ENCODE measurements at regions not wholly inside any gene's neighbourhood (a gene's known extent, or its start where the extent isn't known, plus 50 kb on each side); places are given as distances from the start of the nearest gene placed in this dataset.

- Histone ChIP-seq H3K4me2 (no peak overlapping the region), H3K27me3 (no peaks in the 10 kb centered on the region), H3K27ac (no peak overlapping the region), H3K36me3 (no peaks in the 10 kb centered on the region), H3K4me3 (no peak overlapping the region), H3F3A (ENCODE audit: low read depth) (no peaks in the 10 kb centered on the region), H4K20me1 (ENCODE audit: low read depth) (no peaks in the 10 kb centered on the region), H3K9ac (no peak overlapping the region), H3K9me3 (ENCODE audit: low read depth) (no peaks in the 10 kb centered on the region), H3K79me2 (ENCODE audit: low read depth) (no peaks in the 10 kb centered on the region), H3K4me1 (no peaks in the 10 kb centered on the region), H2AFZ (replicated peaks) (no peak overlapping the region)
- Mint-ChIP-seq H3K4me1 (no peaks in the 10 kb centered on the region), H3K27ac (no peak overlapping the region), H3K4me3 (no peak overlapping the region), H3K9me3 (no peaks in the 10 kb centered on the region), H3K36me3 (no peaks in the 10 kb centered on the region), H3K27me3 (ENCODE audit: insufficient read depth, low read depth) (peaks cover under 1% of the 10 kb centered on the region)
- no peak for DNase-seq (ENCODE audit: low spot score)
- no peak for TF ChIP-seq EZH2phosphoT487 (IDR thresholded peaks at IDR 0.05)
- TF ChIP-seq EZH2 (IDR thresholded peaks at IDR 0.05) = no peak
These were observed 398.0 kb downstream of the CPS1 start for GRCh38 chr2:210954386-210954907.

GRCh38 chr2:210955591-210955990, 399.2 kb downstream of the CPS1 start:
- no peak for DNase-seq (ENCODE audit: low spot score)
- no peaks in the 10 kb centered on the region for H3F3A ChIP-seq (ENCODE audit: low read depth)
- no peaks in the 10 kb centered on the region for H4K20me1 ChIP-seq (ENCODE audit: low read depth)
- Mint-ChIP-seq H3K4me1 (no peaks in the 10 kb centered on the region), H3K27me3 (ENCODE audit: insufficient read depth, low read depth) (no peaks in the 10 kb centered on the region), H3K36me3 (no peaks in the 10 kb centered on the region), H3K4me3 (no peak overlapping the region), H3K9me3 (no peaks in the 10 kb centered on the region), H3K27ac (no peak overlapping the region)
- H3K9me3 ChIP-seq (ENCODE audit: low read depth) = no peaks in the 10 kb centered on the region
- no peaks in the 10 kb centered on the region for H3K4me1 ChIP-seq
- H3K79me2 ChIP-seq (ENCODE audit: low read depth) = no peaks in the 10 kb centered on the region
- H3K4me2 ChIP-seq = no peak overlapping the region
- H3K36me3 ChIP-seq = no peaks in the 10 kb centered on the region
- H3K27me3 ChIP-seq = no peaks in the 10 kb centered on the region
- no peak overlapping the region for H3K9ac ChIP-seq
- H2AFZ ChIP-seq (replicated peaks) = no peak overlapping the region
- TF ChIP-seq EZH2 (IDR thresholded peaks at IDR 0.05) (no peak), EZH2phosphoT487 (IDR thresholded peaks at IDR 0.05) (no peak), CTCF (IDR thresholded peaks at IDR 0.05) (no peak)
- no peak overlapping the region for H3K27ac ChIP-seq
- H3K4me3 ChIP-seq = no peak overlapping the region

- Mint-ChIP-seq H3K27ac (no peak overlapping the region), H3K4me1 (no peaks in the 10 kb centered on the region), H3K36me3 (no peaks in the 10 kb centered on the region), H3K27me3 (ENCODE audit: insufficient read depth, low read depth) (no peaks in the 10 kb centered on the region), H3K4me3 (no peak overlapping the region), H3K9me3 (no peaks in the 10 kb centered on the region)
- Histone ChIP-seq H3K36me3 (no peaks in the 10 kb centered on the region), H3K4me2 (no peak overlapping the region), H3K27ac (no peak overlapping the region), H3F3A (ENCODE audit: low read depth) (no peaks in the 10 kb centered on the region), H3K9ac (no peak overlapping the region), H3K79me2 (ENCODE audit: low read depth) (no peaks in the 10 kb centered on the region), H3K4me1 (no peaks in the 10 kb centered on the region), H3K4me3 (no peak overlapping the region), H2AFZ (replicated peaks) (no peak overlapping the region), H3K27me3 (no peaks in the 10 kb centered on the region), H4K20me1 (ENCODE audit: low read depth) (no peaks in the 10 kb centered on the region), H3K9me3 (ENCODE audit: low read depth) (no peaks in the 10 kb centered on the region)
- DNase-seq (ENCODE audit: low spot score) = no peak
- TF ChIP-seq EZH2 (IDR thresholded peaks at IDR 0.05) (no peak), CTCF (IDR thresholded peaks at IDR 0.05) (no peak), EZH2phosphoT487 (IDR thresholded peaks at IDR 0.05) (no peak)
These were observed 399.7 kb downstream of the CPS1 start for GRCh38 chr2:210956101-210956500.

- Histone ChIP-seq H3K9ac (no peak overlapping the region), H3K4me3 (no peak overlapping the region), H3K27me3 (no peaks in the 10 kb centered on the region), H3K9me3 (ENCODE audit: low read depth) (no peaks in the 10 kb centered on the region), H2AFZ (replicated peaks) (no peak overlapping the region), H4K20me1 (ENCODE audit: low read depth) (no peaks in the 10 kb centered on the region), H3K4me2 (no peak overlapping the region), H3K27ac (no peak overlapping the region), H3K36me3 (no peaks in the 10 kb centered on the region), H3K4me1 (no peaks in the 10 kb centered on the region), H3K79me2 (ENCODE audit: low read depth) (no peaks in the 10 kb centered on the region), H3F3A (ENCODE audit: low read depth) (no peaks in the 10 kb centered on the region)
- H3K27ac Mint-ChIP-seq = no peak overlapping the region
- no peak overlapping the region for H3K4me3 Mint-ChIP-seq
- TF ChIP-seq EZH2 (IDR thresholded peaks at IDR 0.05) = no peak
- TF ChIP-seq CTCF (IDR thresholded peaks at IDR 0.05) = no peak
- TF ChIP-seq EZH2phosphoT487 (IDR thresholded peaks at IDR 0.05) = no peak
- no peaks in the 10 kb centered on the region for H3K36me3 Mint-ChIP-seq
- no peaks in the 10 kb centered on the region for H3K4me1 Mint-ChIP-seq
- no peaks in the 10 kb centered on the region for H3K27me3 Mint-ChIP-seq (ENCODE audit: insufficient read depth, low read depth)
- no peaks in the 10 kb centered on the region for H3K9me3 Mint-ChIP-seq
- DNase-seq (ENCODE audit: low spot score) = no peak
These were observed 404.9 kb downstream of the CPS1 start for GRCh38 chr2:210961249-210961648.
